Ascending aorta (tissue), 2 donors: ENCODE measurements at regions not wholly inside any gene's neighbourhood (a gene's known extent, or its start where the extent isn't known, plus 50 kb on each side); places are given as distances from the start of the nearest gene placed in this dataset.
"Not testable (repeated sequence)": the region's sequence is repeated elsewhere in the genome, so short reads cannot be mapped to it uniquely, and the experiment has no call there.

Experiments
- DNase-seq, 2 donors: peaks; one replicate each; pipeline ENCODE4 v3.0.0-alpha.2; 2019; ENCODE audit warnings: low spot score in 2 of 2
- H3K27ac ChIP-seq, 2 donors: fragments of 200-600 bp; sonication (generic); one replicate each; pipeline ENCODE4 v1.5.1; 2016 to 2017; ENCODE audit warnings: mild to moderate bottlenecking in 1 of 2
- H3K27me3 ChIP-seq: fragments of 200-600 bp; sonication (generic); one replicate; pipeline ENCODE4 v1.5.1; 2017
- H3K36me3 ChIP-seq, 2 donors: fragments of 200-600 bp; sonication (generic); one replicate each; pipeline ENCODE4 v1.5.1; 2016
- H3K4me1 ChIP-seq, 2 donors: fragments of 200-600 bp; sonication (generic); one replicate each; pipeline ENCODE4 v1.5.1; 2016 to 2017; ENCODE audit warnings: mild to moderate bottlenecking in 1 of 2
- H3K4me3 ChIP-seq, 2 donors: fragments of 200-600 bp; sonication (generic); one replicate each; pipeline ENCODE4 v1.5.1; 2016 to 2017; ENCODE audit warnings: mild to moderate bottlenecking in 1 of 2
- H3K9me3 ChIP-seq, 2 donors: fragments of 200-600 bp; sonication (generic); one replicate each; pipeline ENCODE4 v1.5.1; 2016
- CTCF ChIP-seq, 3 experiments: fragments of 200-600 bp in 2 of 3; fragments of 450-650 bp in 1 of 3; sonication (generic) in 2 of 3; IDR thresholded peaks; one replicate each; pipeline ENCODE4 v1.5.1; 2016 to 2019; ENCODE audit warnings: antibody characterized with exemption in 3 of 3, mild to moderate bottlenecking in 1 of 3, moderate library complexity in 1 of 3
- intact Hi-C: fragments of 100-400 bp; cut with DNase I; formaldehyde crosslinking; loops from one replicate; pipeline ENCODE4 v1.15.1; 2023

- no peaks in the 10 kb centered on the region for H3K27me3 ChIP-seq
- no peak overlapping the region for H3K4me3 ChIP-seq
- intact Hi-C loops, result loop anchor here (2.0 to 5.0 kb wide), 3 partner anchors 51 to 137 kb away; no protein-coding TSS in a partner anchor
- DNase-seq, result no peak
- TF ChIP-seq CTCF (IDR thresholded peaks at IDR 0.05), result no peak
- no peak overlapping the region for H3K27ac ChIP-seq
- H3K36me3 ChIP-seq, result no peaks in the 10 kb centered on the region
- no peaks in the 10 kb centered on the region for H3K9me3 ChIP-seq
- peaks cover 0 to 3% of the 10 kb centered on the region in 2 donors for H3K4me1 ChIP-seq
Measured at GRCh38 chr9:87199782-87200181, 252.5 kb upstream of the GAS1 start.

DNA sequence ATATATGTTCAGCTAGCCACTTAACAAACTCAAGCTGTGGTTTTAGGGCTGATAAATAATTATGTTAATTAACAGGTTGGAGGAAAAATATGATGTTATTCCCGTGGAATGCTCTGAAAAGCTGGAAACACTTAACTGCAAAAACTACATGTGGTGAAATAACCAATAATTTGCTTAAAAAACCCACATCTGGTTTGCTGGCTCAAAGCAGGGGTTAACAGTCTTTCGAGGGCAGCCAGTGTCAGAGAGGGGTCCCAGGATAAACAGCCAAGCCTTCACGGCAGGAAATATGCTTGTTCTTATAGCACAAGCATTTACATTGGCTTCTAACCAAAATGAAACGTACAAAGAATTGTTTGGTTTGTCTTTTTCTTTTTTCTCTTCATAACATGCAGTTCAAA, 254.0 kb upstream of the GAS1 start:
- Histone ChIP-seq H3K27me3 (no peaks in the 10 kb centered on the region), H3K9me3 (no peaks in the 10 kb centered on the region), H3K4me3 (no peak overlapping the region), H3K36me3 (no peaks in the 10 kb centered on the region), H3K4me1 (peaks cover 0 to 3% of the 10 kb centered on the region in 2 donors), H3K27ac (no peak overlapping the region)
- no peak for TF ChIP-seq CTCF (IDR thresholded peaks at IDR 0.05)
- no peak for DNase-seq
- intact Hi-C loops, result no loop called here

DNA sequence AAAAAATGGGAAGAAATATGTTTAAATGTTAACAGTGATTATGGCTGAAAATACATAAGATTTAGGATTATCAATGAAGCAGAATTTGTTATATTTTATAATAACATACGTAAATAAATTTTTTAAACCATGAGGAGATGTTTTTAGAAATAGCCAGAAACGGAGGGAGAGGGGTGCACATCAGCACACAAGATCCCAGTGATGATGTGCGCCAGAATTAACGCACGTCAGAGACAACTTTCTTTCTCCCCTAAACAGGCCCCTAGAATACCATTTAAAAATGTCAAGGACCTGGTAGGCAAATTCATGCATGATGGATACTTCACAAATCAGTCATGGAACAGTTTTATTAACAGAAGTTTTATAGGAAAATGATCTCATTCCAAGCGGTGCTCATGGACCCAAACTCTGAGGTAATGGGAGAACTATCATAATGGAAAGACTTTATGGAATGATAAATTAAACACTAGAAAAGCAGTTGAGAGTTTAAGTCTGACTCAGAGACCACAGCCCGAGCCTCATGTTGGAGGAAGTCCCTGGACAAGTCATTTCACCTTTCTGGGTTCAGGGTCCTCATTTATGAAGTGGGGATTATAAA, 258.9 kb upstream of the GAS1 start:
- Histone ChIP-seq H3K9me3 (no peaks in the 10 kb centered on the region), H3K27me3 (no peaks in the 10 kb centered on the region), H3K27ac (no peak overlapping the region), H3K36me3 (no peaks in the 10 kb centered on the region), H3K4me3 (no peak overlapping the region), H3K4me1 (no peaks in the 10 kb centered on the region)
- DNase-seq, result no peak
- intact Hi-C loops, result no loop called here
- no peak for TF ChIP-seq CTCF (IDR thresholded peaks at IDR 0.05)

DNA sequence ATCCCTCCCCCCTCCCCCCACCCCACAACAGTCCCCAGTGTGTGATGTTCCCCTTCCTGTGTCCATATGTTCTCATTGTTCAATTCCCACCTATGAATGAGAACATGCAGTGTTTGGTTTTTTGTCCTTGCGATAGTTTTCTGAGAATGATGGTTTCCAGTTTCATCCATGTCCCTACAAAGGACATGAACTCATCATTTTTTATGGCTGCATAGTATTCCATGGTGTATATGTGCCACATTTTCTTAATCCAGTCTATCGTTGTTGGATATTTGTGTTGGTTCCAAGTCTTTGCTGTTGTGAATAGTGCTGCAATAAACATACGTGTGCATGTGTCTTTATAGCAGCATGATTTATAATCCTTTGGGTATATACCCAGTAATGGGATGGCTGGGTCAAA, 263.4 kb upstream of the GAS1 start:
- H3K36me3 ChIP-seq, H3K27ac ChIP-seq, DNase-seq, H3K27me3 ChIP-seq, H3K4me1 ChIP-seq, H3K4me3 ChIP-seq, intact Hi-C loops, H3K9me3 ChIP-seq: not testable (repeated sequence)

- Histone ChIP-seq H3K9me3 (no peaks in the 10 kb centered on the region), H3K36me3 (no peaks in the 10 kb centered on the region), H3K4me1 (no peaks in the 10 kb centered on the region), H3K4me3 (no peak overlapping the region), H3K27ac (no peak overlapping the region), H3K27me3 (no peaks in the 10 kb centered on the region)
- no peak for DNase-seq
- intact Hi-C loops, result no loop called here
- TF ChIP-seq CTCF (IDR thresholded peaks at IDR 0.05), result no peak
Measured at GRCh38 chr9:87211669-87212068, 264.4 kb upstream of the GAS1 start.

- intact Hi-C loops, result no loop called here
- Histone ChIP-seq H3K4me1 (no peaks in the 10 kb centered on the region), H3K9me3 (no peaks in the 10 kb centered on the region), H3K27me3 (no peaks in the 10 kb centered on the region), H3K36me3 (no peaks in the 10 kb centered on the region), H3K27ac (no peak overlapping the region), H3K4me3 (no peak overlapping the region)
- TF ChIP-seq CTCF (IDR thresholded peaks at IDR 0.05), result no peak
- no peak for DNase-seq
Measured at GRCh38 chr9:87212605-87213021, 265.3 kb upstream of the GAS1 start.
